ENCODE measurements at regions not wholly inside any gene's neighbourhood (a gene's known extent, or its start where the extent isn't known, plus 50 kb on each side); places are given as distances from the start of the nearest gene placed in this dataset.
A peak's percentile ranks its signal among the peaks of the same experiment; 100 is the strongest.

DNA sequence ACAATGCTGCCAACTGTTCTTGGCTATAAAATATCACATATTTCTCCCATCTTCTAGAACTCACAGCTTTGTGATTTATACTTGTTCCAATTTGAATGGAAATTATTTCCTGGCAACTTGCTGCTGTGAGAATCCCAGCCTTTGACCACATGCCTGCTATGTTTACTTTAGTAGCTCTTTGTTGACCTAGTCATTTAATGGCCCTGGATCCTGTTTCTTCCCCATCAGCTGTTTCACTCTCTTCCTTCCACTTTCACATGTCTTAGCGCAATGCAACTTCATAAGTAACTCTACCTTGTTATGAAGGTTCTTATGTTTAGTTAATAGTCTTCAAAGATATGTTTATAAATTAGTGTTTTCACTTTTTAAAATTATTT is 1973.6 kb upstream of the AGA start:
- Histone ChIP-seq H3K23ac (ENCODE audit: low read depth, low read length, poor library complexity) (no peak overlapping the region), H3K27me3 (ENCODE audit: control insufficient read depth in 3 of 3, insufficient read depth in 3 of 3, low read depth in 1 of 3, low read length in 3 of 3) (no peaks in the 10 kb centered on the region), H2BK5ac (ENCODE audit: low read length) (no peak overlapping the region), H3K18ac (ENCODE audit: low read length) (no peak overlapping the region), H3K27ac (replicated peaks; ENCODE audit: low read length) (no peak overlapping the region), H3K4ac (ENCODE audit: low read length) (no peak overlapping the region), H2AK5ac (ENCODE audit: low read depth, low read length) (no peak overlapping the region), H3K9me3 (replicated peaks in 1 of 2; ENCODE audit: control insufficient read depth in 2 of 2, insufficient read depth in 1 of 2, low read depth in 1 of 2, low read length in 2 of 2) (no peaks in the 10 kb centered on the region), H2BK120ac (ENCODE audit: low read depth, low read length) (no peak overlapping the region), H2AFZ (ENCODE audit: low read length) (peak overlapping the region; percentile 21), H3K14ac (ENCODE audit: low read length) (no peak overlapping the region), H2BK12ac (ENCODE audit: low read length) (no peak overlapping the region), H3K9ac (ENCODE audit: low read depth, low read length, poor library complexity) (no peak overlapping the region), H4K91ac (ENCODE audit: low read depth, low read length, poor library complexity) (no peak overlapping the region), H3K4me2 (ENCODE audit: insufficient read depth, low read length, poor library complexity, severe bottlenecking) (no peak overlapping the region), H3K36me3 (replicated peaks in 1 of 2; ENCODE audit: control insufficient read depth in 2 of 2, insufficient read depth in 2 of 2, low read length in 2 of 2) (no peaks in the 10 kb centered on the region), H3K4me3 (ENCODE audit: low read length in 2 of 2) (no peak overlapping the region), H2BK15ac (ENCODE audit: low read length) (no peak overlapping the region), H3K79me1 (ENCODE audit: low read depth, low read length) (no peaks in the 10 kb centered on the region), H3K4me1 (ENCODE audit: control insufficient read depth in 2 of 2, insufficient read depth in 1 of 2, low read depth in 1 of 2, low read length in 2 of 2) (peaks cover 0 to 3% of the 10 kb centered on the region in 2 donors), H4K8ac (ENCODE audit: low read depth, low read length) (no peak overlapping the region)
- WGBS, 2 donors (ENCODE audit: extremely low coverage in 2 of 2, insufficient read length in 2 of 2, insufficient replicate concordance in 1 of 2) = no CpG with 5 or more reads among the region's 1 CpG
- DNase-seq (ENCODE audit: low spot score) = no peak

DNA sequence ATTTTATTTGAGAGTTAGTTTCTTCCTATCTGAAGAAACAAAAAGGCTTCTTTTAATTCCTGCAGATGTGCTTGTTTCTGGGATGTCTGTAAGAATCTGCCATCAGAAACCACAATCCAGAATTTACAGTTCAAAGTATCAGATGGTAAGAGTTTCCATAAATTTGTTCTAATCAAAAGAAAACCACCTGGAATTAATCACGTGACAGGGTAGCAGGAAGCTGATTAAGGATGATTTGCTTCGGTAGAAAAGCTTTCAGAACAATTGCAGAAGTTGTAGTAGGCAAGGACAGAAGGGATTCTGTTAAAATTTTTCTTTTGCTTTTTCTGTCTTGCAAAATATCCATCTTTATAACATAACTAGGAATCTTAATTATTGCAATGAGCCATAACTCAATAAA is 1975.1 kb upstream of the AGA start:
- H4K91ac ChIP-seq (ENCODE audit: low read depth, low read length, poor library complexity) = no peak overlapping the region
- H3K79me1 ChIP-seq (ENCODE audit: low read depth, low read length) = no peaks in the 10 kb centered on the region
- H2BK12ac ChIP-seq (ENCODE audit: low read length) = no peak overlapping the region
- no peaks in the 10 kb centered on the region for H3K9me3 ChIP-seq (replicated peaks in 1 of 2; ENCODE audit: control insufficient read depth in 2 of 2, insufficient read depth in 1 of 2, low read depth in 1 of 2, low read length in 2 of 2)
- H3K27ac ChIP-seq (replicated peaks; ENCODE audit: low read length) = no peak overlapping the region
- no peak overlapping the region for H2AK5ac ChIP-seq (ENCODE audit: low read depth, low read length)
- H2BK15ac ChIP-seq (ENCODE audit: low read length) = no peak overlapping the region
- no peak overlapping the region for H3K18ac ChIP-seq (ENCODE audit: low read length)
- no peak overlapping the region for H3K4me3 ChIP-seq (ENCODE audit: low read length in 2 of 2)
- no peak overlapping the region for H2AFZ ChIP-seq (ENCODE audit: low read length)
- H3K14ac ChIP-seq (ENCODE audit: low read length) = no peak overlapping the region
- H4K8ac ChIP-seq (ENCODE audit: low read depth, low read length) = no peak overlapping the region
- no peak for DNase-seq (ENCODE audit: low spot score)
- H3K23ac ChIP-seq (ENCODE audit: low read depth, low read length, poor library complexity) = no peak overlapping the region
- H3K27me3 ChIP-seq (ENCODE audit: control insufficient read depth in 3 of 3, insufficient read depth in 3 of 3, low read depth in 1 of 3, low read length in 3 of 3) = no peaks in the 10 kb centered on the region
- H3K4ac ChIP-seq (ENCODE audit: low read length) = no peak overlapping the region
- no peak overlapping the region for H3K4me2 ChIP-seq (ENCODE audit: insufficient read depth, low read length, poor library complexity, severe bottlenecking)
- no peaks in the 10 kb centered on the region for H3K36me3 ChIP-seq (replicated peaks in 1 of 2; ENCODE audit: control insufficient read depth in 2 of 2, insufficient read depth in 2 of 2, low read length in 2 of 2)
- no peak overlapping the region for H3K9ac ChIP-seq (ENCODE audit: low read depth, low read length, poor library complexity)
- WGBS, 2 donors (ENCODE audit: extremely low coverage in 2 of 2, insufficient read length in 2 of 2, insufficient replicate concordance in 1 of 2) = no CpG with 5 or more reads among the region's 2 CpGs
- H3K4me1 ChIP-seq (ENCODE audit: control insufficient read depth in 2 of 2, insufficient read depth in 1 of 2, low read depth in 1 of 2, low read length in 2 of 2) = peaks cover 0 to 3% of the 10 kb centered on the region in 2 donors
- H2BK120ac ChIP-seq (ENCODE audit: low read depth, low read length) = no peak overlapping the region
- no peak overlapping the region for H2BK5ac ChIP-seq (ENCODE audit: low read length)

DNA sequence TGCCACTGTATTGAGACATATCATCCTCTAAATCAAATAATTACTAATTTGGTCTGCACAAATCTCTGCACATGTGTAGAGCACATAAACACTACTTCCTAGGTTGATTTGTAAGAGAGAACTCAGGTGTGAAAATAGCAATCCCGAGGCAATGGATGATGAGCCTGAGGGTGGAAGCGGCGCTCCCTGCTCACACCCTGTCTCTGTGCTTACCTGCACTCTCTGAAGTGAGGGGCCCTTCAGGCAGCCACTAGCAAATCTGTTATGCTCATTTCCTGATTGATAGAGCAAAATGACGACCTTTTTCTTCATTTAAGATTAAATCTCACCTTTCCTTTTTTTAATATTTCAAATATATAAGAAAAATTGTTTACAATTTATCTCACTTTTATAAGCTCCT is 1995.7 kb upstream of the AGA start:
- Histone ChIP-seq H3K18ac (ENCODE audit: low read length) (no peak overlapping the region), H3K36me3 (replicated peaks in 1 of 2; ENCODE audit: control insufficient read depth in 2 of 2, insufficient read depth in 2 of 2, low read length in 2 of 2) (no peaks in the 10 kb centered on the region), H3K4ac (ENCODE audit: low read length) (no peak overlapping the region), H3K27ac (replicated peaks; ENCODE audit: low read length) (no peak overlapping the region), H3K79me1 (ENCODE audit: low read depth, low read length) (no peaks in the 10 kb centered on the region), H3K4me1 (ENCODE audit: control insufficient read depth in 2 of 2, insufficient read depth in 1 of 2, low read depth in 1 of 2, low read length in 2 of 2) (no peaks in the 10 kb centered on the region), H2AK5ac (ENCODE audit: low read depth, low read length) (no peak overlapping the region), H2BK120ac (ENCODE audit: low read depth, low read length) (no peak overlapping the region), H3K23ac (ENCODE audit: low read depth, low read length, poor library complexity) (no peak overlapping the region), H2AFZ (ENCODE audit: low read length) (no peak overlapping the region), H4K8ac (ENCODE audit: low read depth, low read length) (no peak overlapping the region), H3K9me3 (replicated peaks in 1 of 2; ENCODE audit: control insufficient read depth in 2 of 2, insufficient read depth in 1 of 2, low read depth in 1 of 2, low read length in 2 of 2) (peaks cover 0 to 3% of the 10 kb centered on the region in 2 donors), H3K9ac (ENCODE audit: low read depth, low read length, poor library complexity) (no peak overlapping the region), H2BK15ac (ENCODE audit: low read length) (no peak overlapping the region), H2BK5ac (ENCODE audit: low read length) (no peak overlapping the region), H4K91ac (ENCODE audit: low read depth, low read length, poor library complexity) (no peak overlapping the region), H3K4me3 (ENCODE audit: low read length in 2 of 2) (no peak overlapping the region), H3K4me2 (ENCODE audit: insufficient read depth, low read length, poor library complexity, severe bottlenecking) (no peak overlapping the region), H3K27me3 (ENCODE audit: control insufficient read depth in 3 of 3, insufficient read depth in 3 of 3, low read depth in 1 of 3, low read length in 3 of 3) (no peaks in the 10 kb centered on the region), H3K14ac (ENCODE audit: low read length) (no peak overlapping the region), H2BK12ac (ENCODE audit: low read length) (no peak overlapping the region)
- WGBS, 2 donors (ENCODE audit: extremely low coverage in 2 of 2, insufficient read length in 2 of 2, insufficient replicate concordance in 1 of 2) = no CpG with 5 or more reads among the region's 4 CpGs
- no peak for DNase-seq (ENCODE audit: low spot score)

DNA sequence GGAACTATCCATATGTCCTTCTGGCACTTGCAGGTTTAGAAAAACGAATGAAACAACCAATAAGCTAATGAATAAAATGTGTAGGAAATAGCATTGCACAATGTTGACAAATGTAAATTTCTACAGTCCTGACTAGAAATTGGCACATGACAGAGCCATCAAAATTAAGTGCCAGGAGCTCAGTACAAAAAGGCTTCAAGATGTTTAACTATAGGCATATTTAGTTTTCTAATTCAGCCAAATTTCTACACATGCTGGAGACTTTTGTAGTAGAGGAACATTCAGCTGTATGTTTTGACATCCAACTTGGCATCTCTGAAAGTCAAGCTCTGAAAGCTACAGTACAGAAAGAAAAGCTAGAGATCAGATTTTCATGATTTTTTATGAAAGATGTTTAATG is 1999.4 kb upstream of the AGA start:
- H3K4ac ChIP-seq (ENCODE audit: low read length) = no peak overlapping the region
- H2AK5ac ChIP-seq (ENCODE audit: low read depth, low read length) = no peak overlapping the region
- H3K9me3 ChIP-seq (replicated peaks in 1 of 2; ENCODE audit: control insufficient read depth in 2 of 2, insufficient read depth in 1 of 2, low read depth in 1 of 2, low read length in 2 of 2) = no peaks in the 10 kb centered on the region
- H3K23ac ChIP-seq (ENCODE audit: low read depth, low read length, poor library complexity) = no peak overlapping the region
- H2BK12ac ChIP-seq (ENCODE audit: low read length) = no peak overlapping the region
- H2BK120ac ChIP-seq (ENCODE audit: low read depth, low read length) = no peak overlapping the region
- no peaks in the 10 kb centered on the region for H3K79me1 ChIP-seq (ENCODE audit: low read depth, low read length)
- H2BK5ac ChIP-seq (ENCODE audit: low read length) = no peak overlapping the region
- no peaks in the 10 kb centered on the region for H3K36me3 ChIP-seq (replicated peaks in 1 of 2; ENCODE audit: control insufficient read depth in 2 of 2, insufficient read depth in 2 of 2, low read length in 2 of 2)
- no peaks in the 10 kb centered on the region for H3K4me1 ChIP-seq (ENCODE audit: control insufficient read depth in 2 of 2, insufficient read depth in 1 of 2, low read depth in 1 of 2, low read length in 2 of 2)
- no CpG with 5 or more reads among the region's 1 CpG for WGBS, 2 donors (ENCODE audit: extremely low coverage in 2 of 2, insufficient read length in 2 of 2, insufficient replicate concordance in 1 of 2)
- no peak overlapping the region for H3K4me3 ChIP-seq (ENCODE audit: low read length in 2 of 2)
- no peak for DNase-seq (ENCODE audit: low spot score)
- no peaks in the 10 kb centered on the region for H3K27me3 ChIP-seq (ENCODE audit: control insufficient read depth in 3 of 3, insufficient read depth in 3 of 3, low read depth in 1 of 3, low read length in 3 of 3)
- no peak overlapping the region for H3K18ac ChIP-seq (ENCODE audit: low read length)
- no peak overlapping the region for H3K27ac ChIP-seq (replicated peaks; ENCODE audit: low read length)
- no peak overlapping the region for H4K91ac ChIP-seq (ENCODE audit: low read depth, low read length, poor library complexity)
- no peak overlapping the region for H3K9ac ChIP-seq (ENCODE audit: low read depth, low read length, poor library complexity)
- no peak overlapping the region for H3K14ac ChIP-seq (ENCODE audit: low read length)
- no peak overlapping the region for H3K4me2 ChIP-seq (ENCODE audit: insufficient read depth, low read length, poor library complexity, severe bottlenecking)
- no peak overlapping the region for H4K8ac ChIP-seq (ENCODE audit: low read depth, low read length)
- no peak overlapping the region for H2BK15ac ChIP-seq (ENCODE audit: low read length)
- H2AFZ ChIP-seq (ENCODE audit: low read length) = no peak overlapping the region

Measured in neuronal stem cell (in vitro differentiated cells).